OCI-LY3 (cell line): ENCODE measurements at regions not wholly inside any gene's neighbourhood (a gene's known extent, or its start where the extent isn't known, plus 50 kb on each side); places are given as distances from the start of the nearest gene placed in this dataset.

ENCODE experiments used
- H2AFZ ChIP-seq: fragments of 200-600, 300-600 bp; shearing (Covaris generic); 2 replicates; pipeline ENCODE4 v1.6.0; 2014; ENCODE audit warnings: antibody characterized with exemption, low read depth, low read length
- H3K27ac ChIP-seq: fragments of 200-600, 300-600 bp; sonication (generic); 2 replicates; pipeline ENCODE4 v1.5.1; 2014; ENCODE audit warnings: mild to moderate bottlenecking, low read length, moderate library complexity, mixed read lengths
- H3K27me3 ChIP-seq: fragments of 200-600, 300-600 bp; sonication (generic); 2 replicates; pipeline ENCODE4 v1.6.1; 2014; ENCODE audit warnings: low read depth, low read length, mixed read lengths
- H3K36me3 ChIP-seq: fragments of 200-600, 300-600 bp; sonication (generic); replicated peaks from 2 replicates; pipeline ENCODE3; 2014; ENCODE audit warnings: low read depth, low read length, mixed read lengths
- H3K4me1 ChIP-seq: fragments of 300-600, 200-600 bp; sonication (generic); 2 replicates; pipeline ENCODE4 v1.6.1; 2014; ENCODE audit warnings: low read length, mixed read lengths
- H3K4me2 ChIP-seq: fragments of 200-600, 300-600 bp; sonication (generic); 2 replicates; pipeline ENCODE4 v1.6.1; 2014; ENCODE audit warnings: low read length, mixed read lengths
- H3K4me3 ChIP-seq: fragments of 300-600, 200-600 bp; sonication (generic); 2 replicates; pipeline ENCODE4 v1.5.1; 2014; ENCODE audit warnings: antibody characterized with exemption, mild to moderate bottlenecking, low read length, moderate library complexity
- H3K79me2 ChIP-seq: fragments of 300-600, 200-600 bp; shearing (Covaris generic); 2 replicates; pipeline ENCODE4 v1.6.1; 2014; ENCODE audit warnings: mild to moderate bottlenecking, low read length, mixed read lengths
- H3K9ac ChIP-seq: fragments of 300-600, 200-600 bp; shearing (Covaris generic); 2 replicates; pipeline ENCODE4 v1.6.0; 2014; ENCODE audit warnings: mild to moderate bottlenecking, low read length, moderate library complexity
- H3K9me3 ChIP-seq: fragments of 200-600, 300-600 bp; shearing (Covaris generic); 2 replicates; pipeline ENCODE4 v1.6.1; 2014; ENCODE audit warnings: low read length, mixed read lengths; ENCODE audit not compliant: insufficient read depth
- H4K20me1 ChIP-seq: fragments of 200-600, 300-600 bp; sonication (generic); 2 replicates; pipeline ENCODE4 v1.6.1; 2016; ENCODE audit warnings: low read length, mixed read lengths; ENCODE audit not compliant: insufficient read depth
- CTCF ChIP-seq: fragments of 200-600, 300-600 bp; sonication (generic); IDR thresholded peaks from 2 replicates; pipeline ENCODE4 v1.5.1; 2014; ENCODE audit warnings: antibody characterized with exemption, low read length, low read depth
- EZH2phosphoT487 ChIP-seq: fragments of 200-600 bp; shearing (Covaris generic); IDR thresholded peaks from 2 replicates; pipeline ENCODE4 v1.6.1; 2018; ENCODE audit warnings: antibody characterized with exemption, mixed run types, low read depth

- no peaks in the 10 kb centered on the region for H3K27me3 ChIP-seq
- no peak overlapping the region for H3K9ac ChIP-seq
- TF ChIP-seq EZH2phosphoT487 (no peak), CTCF (no peak)
- H3K79me2 ChIP-seq, result no peaks in the 10 kb centered on the region
- H3K4me1 ChIP-seq, result no peaks in the 10 kb centered on the region
- H3K9me3 ChIP-seq, result no peaks in the 10 kb centered on the region
- H3K4me2 ChIP-seq, result no peak overlapping the region
- no peak overlapping the region for H3K27ac ChIP-seq
- no peaks in the 10 kb centered on the region for H3K36me3 ChIP-seq
- H3K4me3 ChIP-seq, result no peak overlapping the region
- no peak overlapping the region for H2AFZ ChIP-seq
- H4K20me1 ChIP-seq, result no peaks in the 10 kb centered on the region
Observed at GRCh38 chr1:5756434-5757186, 235.6 kb downstream of the NPHP4 start.

- Histone ChIP-seq H3K4me1 (no peaks in the 10 kb centered on the region), H3K27me3 (no peaks in the 10 kb centered on the region), H4K20me1 (no peaks in the 10 kb centered on the region), H3K36me3 (no peaks in the 10 kb centered on the region), H3K9me3 (no peaks in the 10 kb centered on the region), H3K27ac (no peak overlapping the region), H3K9ac (no peak overlapping the region), H3K4me3 (no peak overlapping the region), H2AFZ (no peak overlapping the region), H3K79me2 (no peaks in the 10 kb centered on the region), H3K4me2 (no peak overlapping the region)
- TF ChIP-seq EZH2phosphoT487 (no peak), CTCF (no peak)
Observed at GRCh38 chr1:5755552-5756125, 236.6 kb downstream of the NPHP4 start.

DNA sequence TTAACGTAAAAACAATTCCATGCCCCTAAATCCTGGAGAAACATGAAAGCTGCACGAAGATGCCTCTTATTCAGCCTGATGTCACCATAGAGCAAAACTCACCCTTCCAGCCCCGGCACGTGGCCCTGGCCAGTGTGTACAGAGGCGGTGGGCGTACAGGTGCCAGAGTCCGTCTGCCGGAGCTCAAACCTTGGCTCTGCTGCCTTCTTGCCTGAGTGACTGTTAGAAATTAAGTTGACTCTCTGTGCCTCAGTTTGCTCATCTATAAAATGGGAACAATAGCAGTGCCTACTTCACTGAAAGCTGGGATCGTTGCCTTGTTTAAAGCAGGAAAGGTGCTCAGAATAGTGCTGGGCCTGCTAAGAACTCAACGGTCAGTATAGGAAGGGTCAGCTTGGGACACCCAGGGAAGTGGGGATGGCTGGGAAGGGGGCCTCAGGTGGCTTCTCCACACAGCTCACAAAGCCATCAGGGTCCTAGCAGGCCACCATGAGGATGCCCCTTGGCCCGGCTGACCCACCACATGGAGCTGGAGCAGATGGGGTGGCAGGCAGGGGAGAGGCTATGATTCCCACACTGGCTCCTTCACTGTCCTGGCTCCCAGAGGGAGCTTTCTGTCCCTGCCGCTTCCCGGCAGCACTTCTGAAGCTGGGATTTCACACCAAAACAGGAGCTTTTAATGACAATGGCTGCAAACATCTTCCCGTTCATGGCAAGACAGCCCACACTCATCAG lies 237.2 kb downstream of the NPHP4 start:
- Histone ChIP-seq H3K79me2 (no peaks in the 10 kb centered on the region), H3K4me3 (no peak overlapping the region), H3K27me3 (no peaks in the 10 kb centered on the region), H3K36me3 (no peaks in the 10 kb centered on the region), H3K9ac (no peak overlapping the region), H3K4me1 (no peaks in the 10 kb centered on the region), H3K4me2 (no peak overlapping the region), H3K9me3 (no peaks in the 10 kb centered on the region), H2AFZ (no peak overlapping the region), H3K27ac (no peak overlapping the region), H4K20me1 (no peaks in the 10 kb centered on the region)
- TF ChIP-seq CTCF, result no peak
- TF ChIP-seq EZH2phosphoT487, result no peak
